Activated CD8-positive, alpha-beta T cell treated with anti-CD3 and anti-CD28 coated beads for 36 hours (primary cell): ENCODE measurements at regions not wholly inside any gene's neighbourhood (a gene's known extent, or its start where the extent isn't known, plus 50 kb on each side); places are given as distances from the start of the nearest gene placed in this dataset.

Experiments
- ATAC-seq: fragments of 200-7000 bp; cut with Tn5 transposase; one replicate; pipeline ENCODE4 v1.10.0; 2021; ENCODE audit warnings: mild to moderate bottlenecking, moderate library complexity
- CTCF ChIA-PET: fragments of 350-600 bp; sonication (Branson Sonifier 250); formaldehyde crosslinking; loops from one replicate; lab custom pipeline; 2021; ENCODE audit warnings: antibody characterized with exemption; lab: Charles Lee
- POLR2A ChIA-PET: fragments of 350-600 bp; sonication (Branson Sonifier 250); formaldehyde crosslinking; loops from one replicate; lab custom pipeline; 2021; ENCODE audit warnings: antibody characterized with exemption; lab: Charles Lee
- DNase-seq: peaks from one replicate; pipeline ENCODE4 v3.0.0-alpha.2; 2020
- H3K27ac Mint-ChIP-seq: one replicate; pipeline ENCODE4 v1.8.0; 2021; ENCODE audit warnings: mild to moderate bottlenecking, mixed read lengths
- H3K27me3 Mint-ChIP-seq: one replicate; pipeline ENCODE4 v1.8.0; 2021; ENCODE audit warnings: mixed read lengths
- H3K36me3 Mint-ChIP-seq: one replicate; pipeline ENCODE4 v1.8.0; 2021; ENCODE audit warnings: low read depth, mixed read lengths
- H3K4me1 Mint-ChIP-seq: one replicate; pipeline ENCODE4 v1.8.0; 2021; ENCODE audit warnings: low read depth, mixed read lengths
- H3K4me3 Mint-ChIP-seq: one replicate; pipeline ENCODE4 v1.8.0; 2021; ENCODE audit warnings: mild to moderate bottlenecking, moderate library complexity, mixed read lengths
- H3K9me3 Mint-ChIP-seq: one replicate; pipeline ENCODE4 v1.8.0; 2021; ENCODE audit warnings: mixed read lengths
- intact Hi-C: fragments of 100-400 bp; cut with micrococcal nuclease; formaldehyde crosslinking; loops from one replicate; pipeline ENCODE4 v1.10.0; 2022
- TF ChIP-seq, protein P1 (sequence below): fragments of 200-600 bp; IDR thresholded peaks from one replicate; pipeline ENCODE4 v1.8.0; 2022; ENCODE audit warnings: antibody characterized with exemption, mild to moderate bottlenecking

DNA sequence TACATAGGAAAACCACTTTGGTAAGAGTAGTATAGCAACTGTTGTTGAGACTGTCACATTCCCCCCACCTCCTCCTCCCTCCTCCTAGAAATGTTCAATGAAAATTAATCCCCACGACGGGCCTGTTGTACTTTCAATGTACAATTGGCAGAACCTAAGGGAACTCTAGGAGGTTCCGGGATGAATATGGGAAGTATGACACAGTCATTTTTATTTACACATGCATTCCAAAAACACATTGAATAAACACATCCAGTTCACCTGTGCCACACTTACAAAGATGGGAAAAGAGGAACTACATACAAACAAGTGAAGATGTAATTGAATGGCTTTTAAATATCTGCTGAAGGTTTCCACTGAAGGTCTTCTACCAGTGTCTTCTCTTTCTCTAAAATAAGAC, 144.4 kb upstream of the NBPF11 start:
- H3K27me3 Mint-ChIP-seq, result peaks cover 5% of the 10 kb centered on the region
- no peak overlapping the region for H3K4me3 Mint-ChIP-seq
- DNase-seq (no peak), ATAC-seq (no peak)
- no peaks in the 10 kb centered on the region for H3K4me1 Mint-ChIP-seq
- no peaks in the 10 kb centered on the region for H3K36me3 Mint-ChIP-seq
- H3K9me3 Mint-ChIP-seq, result no peaks in the 10 kb centered on the region
- TF ChIP-seq, protein P1, sequence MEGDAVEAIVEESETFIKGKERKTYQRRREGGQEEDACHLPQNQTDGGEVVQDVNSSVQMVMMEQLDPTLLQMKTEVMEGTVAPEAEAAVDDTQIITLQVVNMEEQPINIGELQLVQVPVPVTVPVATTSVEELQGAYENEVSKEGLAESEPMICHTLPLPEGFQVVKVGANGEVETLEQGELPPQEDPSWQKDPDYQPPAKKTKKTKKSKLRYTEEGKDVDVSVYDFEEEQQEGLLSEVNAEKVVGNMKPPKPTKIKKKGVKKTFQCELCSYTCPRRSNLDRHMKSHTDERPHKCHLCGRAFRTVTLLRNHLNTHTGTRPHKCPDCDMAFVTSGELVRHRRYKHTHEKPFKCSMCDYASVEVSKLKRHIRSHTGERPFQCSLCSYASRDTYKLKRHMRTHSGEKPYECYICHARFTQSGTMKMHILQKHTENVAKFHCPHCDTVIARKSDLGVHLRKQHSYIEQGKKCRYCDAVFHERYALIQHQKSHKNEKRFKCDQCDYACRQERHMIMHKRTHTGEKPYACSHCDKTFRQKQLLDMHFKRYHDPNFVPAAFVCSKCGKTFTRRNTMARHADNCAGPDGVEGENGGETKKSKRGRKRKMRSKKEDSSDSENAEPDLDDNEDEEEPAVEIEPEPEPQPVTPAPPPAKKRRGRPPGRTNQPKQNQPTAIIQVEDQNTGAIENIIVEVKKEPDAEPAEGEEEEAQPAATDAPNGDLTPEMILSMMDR, result no peak
- ChIA-PET POLR2A (no interaction called here), CTCF (no interaction called here)
- intact Hi-C loops, result no loop called here
- H3K27ac Mint-ChIP-seq, result no peak overlapping the region

DNA sequence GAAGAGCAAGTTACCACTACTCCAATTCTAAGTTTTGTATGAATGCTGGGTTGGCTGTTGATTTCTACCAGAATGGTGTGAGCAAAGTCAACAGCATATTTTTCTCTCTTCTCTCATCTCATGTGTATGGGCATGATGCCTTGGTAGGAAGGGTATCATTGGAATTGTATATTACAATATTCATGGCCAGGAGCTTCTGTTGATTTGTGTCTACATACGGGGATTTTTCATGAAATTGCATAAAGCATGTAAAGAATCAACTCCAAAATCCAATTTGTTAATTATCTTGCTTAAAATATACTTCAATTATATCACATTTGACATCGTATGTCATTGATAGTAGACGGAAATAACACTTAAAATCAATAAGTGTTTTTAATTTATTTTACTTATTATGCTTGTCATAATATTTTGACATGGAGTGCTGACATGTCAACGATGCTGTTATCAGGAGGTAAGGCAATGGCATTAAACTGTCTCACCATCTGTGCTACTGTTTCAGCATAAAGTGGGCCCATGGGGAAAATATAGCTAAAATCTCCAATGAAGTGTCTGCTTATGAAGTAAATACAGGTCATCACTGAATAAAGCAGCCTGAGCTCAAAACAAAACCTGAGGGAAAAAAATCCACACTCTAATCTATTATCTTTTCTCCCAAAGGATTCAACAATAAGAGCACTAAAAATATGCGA, 142.2 kb upstream of the NBPF11 start:
- intact Hi-C loops, result no loop called here
- no peak overlapping the region for H3K27ac Mint-ChIP-seq
- no peaks in the 10 kb centered on the region for H3K36me3 Mint-ChIP-seq
- no peaks in the 10 kb centered on the region for H3K9me3 Mint-ChIP-seq
- peaks cover 5% of the 10 kb centered on the region for H3K27me3 Mint-ChIP-seq
- ATAC-seq, result no peak
- H3K4me1 Mint-ChIP-seq, result no peaks in the 10 kb centered on the region
- DNase-seq, result no peak
- POLR2A ChIA-PET, result interaction anchor here (0.7 to 1.4 kb wide), 2 partner anchors 31 to 40 kb away, joined by 3 to 4 read pairs; no protein-coding TSS in a partner anchor
- CTCF ChIA-PET, result no interaction called here
- TF ChIP-seq, protein P1, result no peak
- H3K4me3 Mint-ChIP-seq, result no peak overlapping the region

DNA sequence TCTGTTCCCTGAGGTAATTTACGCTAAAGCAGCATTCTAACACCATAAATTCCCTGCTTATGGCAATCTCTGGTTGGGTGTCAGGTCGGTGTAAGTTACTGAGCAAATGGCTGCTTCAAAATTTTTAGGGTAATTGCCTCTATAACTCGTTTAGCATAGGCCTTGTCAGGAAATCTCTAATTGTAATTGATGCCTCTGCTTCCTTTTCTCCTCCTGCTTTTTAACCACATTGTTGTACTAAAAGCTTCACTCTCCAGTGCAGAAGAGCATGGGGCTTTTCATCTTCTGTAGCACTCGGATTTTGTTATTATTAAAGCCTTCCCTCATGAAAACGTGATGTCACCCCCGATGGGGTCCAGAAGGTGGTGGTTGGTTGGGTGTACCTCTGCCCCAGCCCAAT, 141.6 kb upstream of the NBPF11 start:
- no peaks in the 10 kb centered on the region for H3K36me3 Mint-ChIP-seq
- intact Hi-C loops, result no loop called here
- no peak for ATAC-seq

DNA sequence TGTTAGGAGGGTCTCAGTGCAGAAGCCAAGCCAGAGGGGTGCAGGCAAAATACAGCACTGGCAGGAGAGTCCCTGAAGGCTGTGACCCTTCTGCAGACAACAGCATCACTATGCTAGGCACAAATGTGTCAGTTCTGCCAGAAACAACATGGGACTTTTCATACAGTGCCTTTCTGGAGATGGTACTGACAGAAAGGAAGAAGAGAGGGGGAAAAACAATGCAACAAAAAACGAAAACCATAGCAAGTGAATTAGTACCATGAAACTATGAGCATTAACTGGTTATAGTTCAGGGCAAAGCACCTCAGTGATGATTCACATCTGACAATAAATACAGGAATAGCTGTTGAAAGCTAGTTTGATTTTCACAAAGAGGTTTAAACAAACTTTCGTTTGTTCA, 140.8 kb upstream of the NBPF11 start:
- ChIA-PET CTCF (no interaction called here), POLR2A (interaction anchor here (1.0 kb wide), 1 partner anchor 25 kb away, joined by 3 read pairs; no protein-coding TSS in a partner anchor)
- Mint-ChIP-seq H3K4me3 (no peak overlapping the region), H3K9me3 (no peaks in the 10 kb centered on the region), H3K4me1 (no peaks in the 10 kb centered on the region), H3K27ac (no peak overlapping the region), H3K27me3 (peaks cover 5% of the 10 kb centered on the region), H3K36me3 (no peaks in the 10 kb centered on the region)
- ATAC-seq (no peak), DNase-seq (no peak)
- intact Hi-C loops, result no loop called here
- TF ChIP-seq, protein P1, result no peak

More for the DNA sequence above, 141.6 kb upstream of the NBPF11 start:
- ChIA-PET POLR2A (interaction anchor here (1.0 to 1.4 kb wide), 2 partner anchors 25 to 41 kb away, joined by 3 to 4 read pairs; no protein-coding TSS in a partner anchor), CTCF (no interaction called here)
- TF ChIP-seq, protein P1, result no peak
- Mint-ChIP-seq H3K4me3 (no peak overlapping the region), H3K4me1 (no peaks in the 10 kb centered on the region), H3K27ac (no peak overlapping the region), H3K27me3 (peaks cover 5% of the 10 kb centered on the region), H3K9me3 (no peaks in the 10 kb centered on the region)
- DNase-seq, result no peak

DNA sequence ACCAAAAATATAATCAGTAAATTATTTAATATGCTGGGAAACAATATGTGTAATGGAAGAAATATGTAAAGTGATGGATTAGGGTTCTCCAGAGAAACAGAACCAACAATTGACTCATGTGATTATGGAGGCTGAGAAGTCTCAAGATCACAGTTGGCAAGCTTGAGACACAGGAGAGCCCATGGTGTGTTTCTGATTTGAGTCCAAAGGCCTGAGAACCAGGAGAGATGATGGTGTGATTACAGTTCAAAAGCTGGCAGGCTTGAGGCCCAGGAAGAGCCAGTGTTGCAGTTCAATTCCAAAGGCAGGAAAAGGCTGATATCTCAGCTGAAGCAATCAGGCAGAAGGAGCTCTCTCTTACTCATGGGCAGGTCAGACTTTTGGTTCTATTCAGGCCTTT, 138.8 kb upstream of the NBPF11 start:
- no peak overlapping the region for H3K27ac Mint-ChIP-seq
- DNase-seq (no peak), ATAC-seq (no peak)
- no peaks in the 10 kb centered on the region for H3K9me3 Mint-ChIP-seq
- POLR2A ChIA-PET, result no interaction called here
- TF ChIP-seq, protein P1, result no peak
- H3K27me3 Mint-ChIP-seq, result peaks cover 9% of the 10 kb centered on the region
- H3K4me1 Mint-ChIP-seq, result no peaks in the 10 kb centered on the region
- H3K4me3 Mint-ChIP-seq, result no peak overlapping the region
- intact Hi-C loops, result no loop called here
- CTCF ChIA-PET, result no interaction called here
- H3K36me3 Mint-ChIP-seq, result no peaks in the 10 kb centered on the region
